Skin epidermis (tissue), 12 donors: ENCODE measurements at regions not wholly inside any gene's neighbourhood (a gene's known extent, or its start where the extent isn't known, plus 50 kb on each side); places are given as distances from the start of the nearest gene placed in this dataset.

Experiments
- H3K27ac ChIP-seq, 21 experiments: fragments of 200-600 bp; sonication (generic) in 11 of 21; one replicate each; pipeline ENCODE4 v1.5.0; 2020; ENCODE audit warnings: mild to moderate bottlenecking in 3 of 21, inconsistent platforms in 2 of 21, moderate library complexity in 2 of 21
- H3K4me3 ChIP-seq, 7 experiments: fragments of 200-600 bp; sonication (generic) in 2 of 7; one replicate each; pipeline ENCODE4 v1.5.0; 2020; ENCODE audit warnings: inconsistent platforms in 2 of 7, mild to moderate bottlenecking in 2 of 7, moderate library complexity in 1 of 7

DNA sequence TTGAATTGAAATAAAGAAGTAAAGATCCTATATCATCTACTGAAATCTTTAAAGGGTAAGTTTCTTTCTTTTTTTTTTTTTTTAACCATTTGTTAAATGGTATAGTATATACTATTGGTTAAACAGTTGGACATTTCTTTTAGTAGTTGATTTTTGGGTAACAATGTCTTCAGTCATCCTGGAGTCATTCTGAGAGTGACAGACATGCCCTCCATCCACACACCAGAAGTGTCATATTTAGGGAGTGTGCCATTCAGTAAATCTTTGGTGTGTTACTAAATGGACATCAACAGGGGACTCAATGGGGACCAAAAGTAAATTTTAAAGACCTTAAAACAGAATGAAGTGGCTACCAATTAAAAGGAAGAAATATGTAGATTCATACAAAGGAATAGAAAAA, 50.8 kb upstream of the SLC39A10 start:
- H3K4me3 ChIP-seq: no peak overlapping the region
- H3K27ac ChIP-seq: no peak overlapping the region

DNA sequence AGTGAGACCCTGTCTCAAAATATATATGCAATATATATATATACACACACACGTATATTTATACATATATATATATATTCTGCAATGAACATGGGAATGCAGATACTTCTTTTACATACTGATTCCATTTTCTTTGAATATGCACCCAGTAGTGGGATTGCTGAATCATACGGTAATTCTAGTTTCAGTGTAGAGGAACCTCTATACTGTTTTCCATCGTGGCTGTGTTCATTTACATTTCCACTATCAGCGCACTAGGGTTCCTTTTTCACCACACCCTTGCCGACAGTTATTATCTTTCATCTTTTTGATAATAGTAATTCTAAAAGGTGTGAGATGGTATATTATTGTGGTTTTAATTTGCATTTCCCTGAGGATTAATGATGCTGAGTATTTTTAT, 52.3 kb upstream of the SLC39A10 start:
- H3K27ac ChIP-seq: peak overlapping the region in 1 of 21 experiments; percentile 31
- no peak overlapping the region for H3K4me3 ChIP-seq

GRCh38 chr2:195603998-195604397, 53.0 kb upstream of the SLC39A10 start:
- Histone ChIP-seq H3K27ac (peak overlapping the region in 1 of 21 experiments; percentile 31), H3K4me3 (no peak overlapping the region)

- peak overlapping the region in 2 of 21 experiments; percentile 26 to 31 for H3K27ac ChIP-seq
- no peak overlapping the region for H3K4me3 ChIP-seq
Measured at GRCh38 chr2:195603408-195603807, 53.6 kb upstream of the SLC39A10 start.

- H3K27ac ChIP-seq: peak overlapping the region in 2 of 21 experiments; percentile 20 to 36
- no peak overlapping the region for H3K4me3 ChIP-seq
Measured at GRCh38 chr2:195602687-195603086, 54.3 kb upstream of the SLC39A10 start.

GRCh38 chr2:195601361-195601760, 55.7 kb upstream of the SLC39A10 start:
- Histone ChIP-seq H3K4me3 (no peak overlapping the region), H3K27ac (peak overlapping the region in 16 of 21 experiments; percentile 0 to 82 (median 64))

- H3K27ac ChIP-seq: peak overlapping the region in 9 of 21 experiments; percentile 2 to 82 (median 71)
- H3K4me3 ChIP-seq: no peak overlapping the region
Measured at GRCh38 chr2:195600778-195601177, 56.2 kb upstream of the SLC39A10 start.

- Histone ChIP-seq H3K4me3 (no peak overlapping the region), H3K27ac (no peak overlapping the region)
Measured at GRCh38 chr2:195596840-195597239, 60.2 kb upstream of the SLC39A10 start.

GRCh38 chr2:195595825-195596224, 61.2 kb upstream of the SLC39A10 start:
- no peak overlapping the region for H3K4me3 ChIP-seq

DNA sequence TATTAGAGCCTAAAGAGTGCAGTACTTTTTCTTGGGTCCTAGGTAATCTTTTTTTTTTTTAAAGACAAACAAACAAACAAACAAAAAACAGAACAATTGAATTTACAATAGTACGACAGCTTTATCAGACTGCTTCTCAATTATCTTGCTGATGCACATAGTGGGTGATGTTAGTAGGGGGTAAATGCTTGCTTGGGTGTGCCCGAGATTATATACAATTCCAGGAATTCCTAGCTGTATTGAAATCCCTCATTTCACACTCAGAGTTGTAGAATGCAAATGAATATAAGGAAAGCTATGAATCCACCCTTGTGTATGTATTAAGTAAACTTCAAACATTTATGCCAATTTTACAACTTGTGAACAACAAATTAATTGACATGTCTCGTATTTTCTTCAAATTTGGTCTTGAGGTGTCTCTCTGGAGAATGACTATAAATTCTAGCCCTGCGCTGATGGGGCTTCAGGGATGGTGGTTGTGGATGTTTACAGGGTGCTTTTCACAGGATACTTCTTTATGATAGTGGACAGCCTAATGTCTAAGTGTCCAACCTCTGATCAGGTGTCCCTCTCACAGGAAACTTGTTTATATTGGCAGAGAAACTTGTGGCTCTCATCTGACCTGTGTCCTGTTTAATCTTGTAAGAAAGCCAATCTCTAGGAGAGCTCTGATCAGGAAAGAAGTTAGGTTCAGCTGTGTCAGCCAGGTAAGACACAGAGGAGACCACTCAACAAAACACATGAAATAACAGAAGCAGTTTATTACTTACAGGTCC, 61.9 kb upstream of the SLC39A10 start:
- Histone ChIP-seq H3K27ac (peak overlapping the region in 1 of 21 experiments; percentile 37), H3K4me3 (no peak overlapping the region)

More at GRCh38 chr2:195595825-195596224, 61.2 kb upstream of the SLC39A10 start:
- no peak overlapping the region for H3K27ac ChIP-seq

DNA sequence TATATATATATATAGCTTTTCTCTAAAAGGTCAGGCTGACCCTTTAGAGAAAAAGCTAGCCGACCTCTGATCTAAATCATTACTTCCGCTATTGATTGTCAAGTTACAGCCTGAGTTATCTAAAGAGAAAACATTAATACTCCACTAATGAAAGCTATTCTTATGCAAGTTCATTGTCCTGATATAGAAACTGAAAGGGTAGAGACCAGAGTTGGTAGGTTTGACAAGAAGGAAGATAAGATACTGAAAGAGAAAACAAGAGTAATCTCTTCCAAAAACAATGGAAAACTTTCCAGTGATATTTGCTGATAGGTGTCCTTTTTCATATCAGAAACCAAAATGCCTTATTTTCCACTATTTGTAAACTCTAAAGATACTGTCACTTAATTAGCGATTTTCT, 62.8 kb upstream of the SLC39A10 start:
- no peak overlapping the region for H3K4me3 ChIP-seq
- peak overlapping the region in 2 of 21 experiments; percentile 15 to 37 for H3K27ac ChIP-seq

DNA sequence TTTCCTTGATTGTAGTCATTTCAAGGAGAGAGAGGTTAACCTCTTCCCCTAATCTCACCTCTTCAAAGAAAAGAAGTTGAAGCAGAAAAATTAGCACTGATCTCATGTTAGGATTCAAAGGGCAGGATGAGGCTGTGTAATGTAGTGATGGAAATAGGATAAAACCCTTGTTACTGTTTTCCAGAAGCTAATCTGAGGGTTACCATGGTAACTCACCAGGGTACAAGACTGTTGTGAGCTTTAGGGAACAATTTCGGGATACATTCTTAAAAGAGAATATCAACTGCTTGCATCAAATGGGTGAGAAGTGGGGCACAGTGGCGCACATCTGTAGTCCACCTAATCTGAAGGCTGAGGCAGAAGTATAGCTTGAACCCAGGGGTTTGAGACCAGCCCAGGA, 64.9 kb upstream of the SLC39A10 start:
- no peak overlapping the region for H3K27ac ChIP-seq
- no peak overlapping the region for H3K4me3 ChIP-seq

DNA sequence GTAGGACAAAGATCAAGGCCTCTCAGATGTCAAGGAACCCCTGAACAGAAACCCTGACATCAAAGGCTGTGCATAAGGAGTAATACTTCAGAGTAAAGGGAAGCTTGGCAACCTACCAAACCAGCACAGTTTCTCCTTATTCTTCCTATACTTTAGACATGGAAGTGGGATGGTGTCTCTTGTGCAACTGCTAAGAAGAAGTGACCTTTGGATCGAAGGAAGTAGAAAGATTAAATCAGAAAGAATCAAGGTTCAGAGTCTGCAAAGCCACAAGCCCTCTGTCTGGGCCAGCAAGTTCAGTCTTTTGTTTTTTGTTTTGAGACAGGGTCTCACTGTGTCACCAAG, 66.2 kb upstream of the SLC39A10 start:
- Histone ChIP-seq H3K4me3 (no peak overlapping the region), H3K27ac (peak overlapping the region in 2 of 21 experiments; percentile 24 to 32)

DNA sequence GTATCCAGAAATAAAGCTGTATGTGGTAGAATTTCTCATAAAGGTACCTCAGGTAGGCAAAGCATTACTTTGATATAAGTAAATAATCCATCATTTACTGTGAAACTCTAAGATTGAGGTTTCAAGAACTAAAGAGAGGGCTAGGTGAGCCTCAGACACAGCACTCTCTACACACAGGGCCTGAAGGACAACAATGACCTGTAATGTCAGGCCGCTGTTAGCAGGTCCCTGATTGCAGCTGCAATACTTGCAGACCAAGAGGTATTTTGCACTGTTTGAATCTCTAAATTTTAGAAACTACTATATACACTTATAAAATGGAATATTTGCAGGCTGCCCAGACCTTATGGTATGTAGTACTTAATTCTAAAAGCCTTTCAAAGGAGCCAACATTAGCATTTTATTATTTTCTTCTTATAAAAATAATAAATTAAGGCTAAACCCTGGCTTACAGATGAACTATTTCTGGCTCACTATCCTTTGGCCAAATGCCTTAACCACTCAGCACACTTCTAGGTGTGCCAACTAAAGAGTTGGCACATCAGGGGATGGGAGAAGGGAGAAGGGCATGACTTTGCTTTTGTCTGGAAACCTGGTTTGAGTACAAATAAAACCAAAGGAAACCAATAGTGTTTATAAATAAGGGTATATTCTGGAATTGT, 66.7 kb upstream of the SLC39A10 start:
- H3K27ac ChIP-seq: peak overlapping the region in 1 of 21 experiments; percentile 24
- H3K4me3 ChIP-seq: no peak overlapping the region

GRCh38 chr2:195587966-195588365, 69.1 kb upstream of the SLC39A10 start:
- Histone ChIP-seq H3K27ac (no peak overlapping the region), H3K4me3 (no peak overlapping the region)

GRCh38 chr2:195586062-195586714, 70.8 kb upstream of the SLC39A10 start:
- no peak overlapping the region for H3K4me3 ChIP-seq
- no peak overlapping the region for H3K27ac ChIP-seq

- H3K4me3 ChIP-seq: no peak overlapping the region
- H3K27ac ChIP-seq: no peak overlapping the region
Measured at GRCh38 chr2:195582188-195582587, 74.8 kb upstream of the SLC39A10 start.

DNA sequence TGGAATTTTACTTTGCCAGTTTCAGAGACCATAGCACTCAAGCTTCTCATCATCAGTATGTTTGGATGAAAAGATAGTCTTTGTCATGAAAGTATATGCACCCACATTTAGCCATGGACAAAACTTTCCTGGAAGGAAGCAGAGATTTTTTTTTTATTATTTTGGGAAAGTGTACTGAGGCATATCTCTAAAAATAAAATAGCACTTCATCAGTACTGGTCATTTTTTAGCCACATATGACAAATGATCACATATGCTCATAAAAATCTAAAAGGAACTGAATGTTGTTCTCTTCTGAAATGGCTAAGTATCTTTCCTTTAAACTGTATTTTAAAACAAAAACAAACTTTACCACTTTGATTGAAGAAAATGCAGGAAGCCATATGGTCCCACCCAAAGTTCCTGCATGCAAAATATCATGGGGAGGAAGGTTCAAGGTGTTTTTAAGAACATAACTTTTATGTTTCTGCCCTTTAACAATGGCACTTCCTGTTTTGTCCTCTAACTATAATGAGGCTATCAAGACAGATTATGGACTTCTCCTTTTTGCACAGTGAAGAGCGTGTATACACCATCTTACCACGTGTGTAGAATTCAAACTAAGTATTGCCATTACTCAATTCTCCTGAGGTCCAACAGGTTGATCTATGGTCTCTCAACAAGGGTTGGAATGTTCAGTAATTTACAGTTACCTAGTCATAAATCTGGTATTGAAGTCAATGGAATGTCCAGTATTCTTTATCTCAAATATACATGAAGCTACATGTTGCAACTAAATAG, 77.1 kb upstream of the SLC39A10 start:
- peak overlapping the region in 5 of 21 experiments; percentile 2 to 47 (median 16) for H3K27ac ChIP-seq
- H3K4me3 ChIP-seq: no peak overlapping the region

- H3K4me3 ChIP-seq: no peak overlapping the region
Measured at GRCh38 chr2:195575879-195576401, 81.1 kb upstream of the SLC39A10 start.

GRCh38 chr2:195575016-195575415, 82.0 kb upstream of the SLC39A10 start:
- Histone ChIP-seq H3K4me3 (no peak overlapping the region), H3K27ac (peak overlapping the region in 1 of 21 experiments; percentile 10)

More at GRCh38 chr2:195575879-195576401, 81.1 kb upstream of the SLC39A10 start:
- H3K27ac ChIP-seq: peak overlapping the region in 4 of 21 experiments; percentile 20 to 59 (median 48)
